ENCODE measurements at regions not wholly inside any gene's neighbourhood (a gene's known extent, or its start where the extent isn't known, plus 50 kb on each side); places are given as distances from the start of the nearest gene placed in this dataset.

GRCh38 chr18:73645160-73645715 lies 502.4 kb downstream of the FBXO15 start:
- no peak overlapping the region for H3K4me3 ChIP-seq
- no peaks in the 10 kb centered on the region for H3K4me1 ChIP-seq
- H3K36me3 ChIP-seq: no peaks in the 10 kb centered on the region
- no peak overlapping the region for H3K27ac ChIP-seq
- no peak for TF ChIP-seq CTCF (IDR thresholded peaks at IDR 0.05)
- H3K9me3 ChIP-seq: no peaks in the 10 kb centered on the region
- ATAC-seq (no peak), DNase-seq (no peak)
- intact Hi-C loops (cut with DNase I): no loop called here
- no peaks in the 10 kb centered on the region for H3K27me3 ChIP-seq (ENCODE audit: low read depth)

GRCh38 chr18:73639788-73640187 lies 507.8 kb downstream of the FBXO15 start:
- TF ChIP-seq CTCF (IDR thresholded peaks at IDR 0.05): no peak
- H3K27me3 ChIP-seq (ENCODE audit: low read depth): no peaks in the 10 kb centered on the region
- no peak overlapping the region for H3K27ac ChIP-seq
- intact Hi-C loops (cut with DNase I): no loop called here
- DNase-seq (no peak), ATAC-seq (no peak)
- no peaks in the 10 kb centered on the region for H3K36me3 ChIP-seq
- no peaks in the 10 kb centered on the region for H3K4me1 ChIP-seq
- no peaks in the 10 kb centered on the region for H3K9me3 ChIP-seq
- H3K4me3 ChIP-seq: no peak overlapping the region

DNA sequence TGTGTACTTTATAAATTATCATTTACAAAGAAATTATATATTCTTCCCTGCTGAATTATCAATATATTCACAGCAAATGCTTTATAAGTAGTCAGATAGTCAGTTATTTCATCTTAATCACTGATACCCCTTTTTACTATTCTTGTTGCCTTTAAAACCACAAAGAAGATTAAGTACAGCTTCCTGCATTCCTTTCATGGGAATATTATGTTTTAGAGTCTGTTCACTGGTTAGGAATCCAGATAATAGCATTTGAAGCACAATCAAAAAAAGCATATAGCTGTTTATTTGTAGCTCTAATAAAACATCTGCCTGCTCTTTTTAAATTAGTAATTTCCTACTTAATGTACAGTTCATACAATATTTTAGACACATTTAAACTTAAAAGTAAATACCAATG lies 508.9 kb downstream of the FBXO15 start:
- no peak for TF ChIP-seq CTCF (IDR thresholded peaks at IDR 0.05)
- Histone ChIP-seq H3K4me1 (no peaks in the 10 kb centered on the region), H3K27me3 (ENCODE audit: low read depth) (no peaks in the 10 kb centered on the region), H3K9me3 (no peaks in the 10 kb centered on the region), H3K4me3 (no peak overlapping the region), H3K36me3 (no peaks in the 10 kb centered on the region), H3K27ac (no peak overlapping the region)
- intact Hi-C loops (cut with DNase I): no loop called here
- ATAC-seq (no peak), DNase-seq (no peak)

- DNase-seq (no peak), ATAC-seq (no peak)
- no peak overlapping the region for H3K4me3 ChIP-seq
- intact Hi-C loops (cut with DNase I): no loop called here
- no peak overlapping the region for H3K27ac ChIP-seq
- H3K4me1 ChIP-seq: no peaks in the 10 kb centered on the region
- H3K36me3 ChIP-seq: no peaks in the 10 kb centered on the region
- H3K9me3 ChIP-seq: no peaks in the 10 kb centered on the region
- no peak for TF ChIP-seq CTCF (IDR thresholded peaks at IDR 0.05)
- H3K27me3 ChIP-seq (ENCODE audit: low read depth): no peaks in the 10 kb centered on the region
Observed at GRCh38 chr18:73636355-73636754, 511.3 kb downstream of the FBXO15 start.

GRCh38 chr18:73626859-73627258 lies 520.8 kb downstream of the FBXO15 start:
- no peaks in the 10 kb centered on the region for H3K36me3 ChIP-seq
- H3K4me3 ChIP-seq: no peak overlapping the region
- TF ChIP-seq CTCF (IDR thresholded peaks at IDR 0.05): no peak
- intact Hi-C loops (cut with DNase I): no loop called here
- H3K27ac ChIP-seq: no peak overlapping the region
- no peaks in the 10 kb centered on the region for H3K4me1 ChIP-seq
- no peak for ATAC-seq
- no peak for DNase-seq
- H3K9me3 ChIP-seq: no peaks in the 10 kb centered on the region
- no peaks in the 10 kb centered on the region for H3K27me3 ChIP-seq (ENCODE audit: low read depth)

GRCh38 chr18:73626221-73626620 lies 521.4 kb downstream of the FBXO15 start:
- Histone ChIP-seq H3K27me3 (ENCODE audit: low read depth) (no peaks in the 10 kb centered on the region), H3K36me3 (no peaks in the 10 kb centered on the region), H3K4me1 (no peaks in the 10 kb centered on the region), H3K27ac (no peak overlapping the region), H3K4me3 (no peak overlapping the region), H3K9me3 (no peaks in the 10 kb centered on the region)
- intact Hi-C loops (cut with DNase I): no loop called here
- ATAC-seq: no peak
- TF ChIP-seq CTCF (IDR thresholded peaks at IDR 0.05): no peak
- no peak for DNase-seq
